Lower leg skin (tissue), 4 donors: ENCODE measurements at regions not wholly inside any gene's neighbourhood (a gene's known extent, or its start where the extent isn't known, plus 50 kb on each side); places are given as distances from the start of the nearest gene placed in this dataset.
"Not testable (repeated sequence)": the region's sequence is repeated elsewhere in the genome, so short reads cannot be mapped to it uniquely, and the experiment has no call there.

ENCODE experiments used
- DNase-seq, 2 donors: peaks; one replicate each; pipeline ENCODE4 v3.0.0-alpha.2; 2019; ENCODE audit warnings: low spot score in 2 of 2
- H3K4me3 ChIP-seq: fragments of 200-600 bp; sonication (generic); 2 replicates; pipeline ENCODE4 v1.5.1; 2017; ENCODE audit warnings: mild to moderate bottlenecking, low read depth; ENCODE audit not compliant: poor library complexity, severe bottlenecking
- CTCF ChIP-seq, 3 donors: fragments of 450-650 bp; IDR thresholded peaks; one replicate each; pipeline ENCODE4 v1.5.1; 2016; ENCODE audit warnings: antibody characterized with exemption in 3 of 3, mild to moderate bottlenecking in 3 of 3, moderate library complexity in 2 of 3
- POLR2A ChIP-seq, 2 donors: fragments of 450-650 bp; IDR thresholded peaks; one replicate each; pipeline ENCODE4 v1.6.1; 2016 to 2017; ENCODE audit warnings: antibody characterized with exemption in 2 of 2, mild to moderate bottlenecking in 1 of 2, moderate library complexity in 1 of 2
- WGBS, 2 donors: methylation state at CpG; one replicate each; pipeline ENCODE4 v1.1.5; 2018; 5-methylcytosine and 5-hydroxymethylcytosine counted together
- intact Hi-C: fragments of 100-400 bp; cut with DNase I; formaldehyde crosslinking; loops from one replicate; pipeline ENCODE4 v1.15.0; 2023; ENCODE audit warnings: low total_unique reads

- 39 to 64% methylated on average over 2 of the region's 2 CpGs for WGBS, 2 donors
- no peak for TF ChIP-seq CTCF (IDR thresholded peaks at IDR 0.05)
- TF ChIP-seq POLR2A (IDR thresholded peaks at IDR 0.05): no peak
- intact Hi-C loops: no loop called here
- no peak for DNase-seq
- no peak overlapping the region for H3K4me3 ChIP-seq
These were observed 132.8 kb upstream of the GPR101 start for GRCh38 chrX:137166591-137166990.

- no peak for DNase-seq
- TF ChIP-seq POLR2A (IDR thresholded peaks at IDR 0.05): no peak
- no peak for TF ChIP-seq CTCF (IDR thresholded peaks at IDR 0.05)
- no peak overlapping the region for H3K4me3 ChIP-seq
- 88 to 90% methylated on average over 3 of the region's 3 CpGs for WGBS, 2 donors
- intact Hi-C loops: no loop called here
These were observed 130.5 kb upstream of the GPR101 start for GRCh38 chrX:137164329-137164728.

GRCh38 chrX:137151403-137151802, 117.6 kb upstream of the GPR101 start:
- 16 to 29% methylated on average over 3 of the region's 3 CpGs for WGBS, 2 donors

GRCh38 chrX:137143864-137144263, 110.1 kb upstream of the GPR101 start:
- WGBS, 2 donors: 66 to 87% methylated on average over 5 of the region's 5 CpGs
- no peak for DNase-seq
- TF ChIP-seq POLR2A (IDR thresholded peaks at IDR 0.05) (no peak), CTCF (IDR thresholded peaks at IDR 0.05) (no peak)
- intact Hi-C loops: no loop called here
- H3K4me3 ChIP-seq: no peak overlapping the region

More at GRCh38 chrX:137151403-137151802, 117.6 kb upstream of the GPR101 start:
- H3K4me3 ChIP-seq: no peak overlapping the region
- intact Hi-C loops: no loop called here
- DNase-seq: no peak
- no peak for TF ChIP-seq CTCF (IDR thresholded peaks at IDR 0.05)
- no peak for TF ChIP-seq POLR2A (IDR thresholded peaks at IDR 0.05)

- WGBS, 2 donors: 88 to 100% methylated on average over 1 to 8 of the region's 8 CpGs
- DNase-seq, H3K4me3 ChIP-seq, intact Hi-C loops: not testable (repeated sequence)
These were observed 88.9 kb upstream of the GPR101 start for GRCh38 chrX:137122651-137123050.

GRCh38 chrX:137119049-137119448, 85.3 kb upstream of the GPR101 start:
- no peak for DNase-seq
- intact Hi-C loops: no loop called here
- WGBS, 2 donors: 21 to 25% methylated on average over 1 of the region's 1 CpG
- no peak overlapping the region for H3K4me3 ChIP-seq
- no peak for TF ChIP-seq POLR2A (IDR thresholded peaks at IDR 0.05)
- no peak for TF ChIP-seq CTCF (IDR thresholded peaks at IDR 0.05)
